HCT116 (cell line): ENCODE measurements at regions not wholly inside any gene's neighbourhood (a gene's known extent, or its start where the extent isn't known, plus 50 kb on each side); places are given as distances from the start of the nearest gene placed in this dataset.

Experiments used
- ATAC-seq: fragments of 200-7000 bp; cut with Tn5 transposase; 2 replicates; pipeline ENCODE4 v1.9.1; 2020; ENCODE audit warnings: mild to moderate bottlenecking, moderate library complexity
- BruUV-seq: library from RNA; stranded (reverse); fragments of 400-500 nt; replicated peaks from 2 replicates; lab custom pipeline; 2021; lab: Mats Ljungman, UMichigan
- CTCF ChIA-PET: fragments of 300-600 bp; sonication (Branson Sonifier 250); formaldehyde crosslinking; loops from one replicate; lab custom pipeline; 2021; ENCODE audit warnings: antibody characterized with exemption; lab: Charles Lee
- POLR2A ChIA-PET: fragments of 300-600, 350-600 bp; sonication (Branson Sonifier 250); formaldehyde crosslinking; loops from one replicate; lab custom pipeline; 2021; ENCODE audit warnings: antibody characterized with exemption; lab: Charles Lee
- RAD21 ChIA-PET, 2 experiments: fragments of 300-600 bp; sonication (Branson Sonifier 250); formaldehyde crosslinking; loops; one replicate each; lab custom pipeline; 2023; ENCODE audit warnings: low total read pairs in 2 of 2; ENCODE audit not compliant: uncharacterized antibody in 2 of 2, unreplicated experiment in 2 of 2, low non-redundant PET in 1 of 2; lab: Charles Lee
- DNase-seq: peaks from one replicate; pipeline ENCODE4 v3.0.0-alpha.2; 2010; ENCODE audit warnings: low read depth, low spot score
- H2AFZ ChIP-seq: fragments of 200-600 bp; shearing (Covaris generic), sonication (generic); 2 replicates; pipeline ENCODE4 v1.6.1; 2017; ENCODE audit warnings: low read depth, mixed run types, mixed read lengths, antibody characterized with exemption, low read length; ENCODE audit not compliant: poor library complexity, severe bottlenecking
- H3K27ac ChIP-seq: 2 replicates; pipeline ENCODE4 v1.5.1; 2012; ENCODE audit warnings: low read depth, low read length
- H3K27me3 ChIP-seq: fragments of 200-600 bp; sonication (generic); 2 replicates; pipeline ENCODE4 v1.6.1; 2016; ENCODE audit warnings: mixed run types, low read length, mixed read lengths; ENCODE audit not compliant: insufficient read depth
- H3K36me3 ChIP-seq, 2 experiments: fragments of 200-500 bp in 1 of 2; fragments of 200-600 bp in 1 of 2; sonication (Bioruptor generic) in 1 of 2; sonication (generic) in 1 of 2; 2 replicates each; pipeline versions ENCODE4 v1.5.1 to v1.6.1; 2014 to 2016; ENCODE audit warnings: low read length in 2 of 2, inconsistent platforms in 1 of 2, mixed read lengths in 1 of 2, mixed run types in 1 of 2; ENCODE audit not compliant: insufficient read depth in 2 of 2, control insufficient read depth in 1 of 2
- H3K4me1 ChIP-seq, 2 experiments: fragments of 200-600 bp in 1 of 2; sonication (generic) in 1 of 2; 2 replicates each; pipeline versions ENCODE4 v1.5.1 to v1.6.1; 2012 to 2017; ENCODE audit warnings: low read length in 2 of 2, inconsistent platforms in 1 of 2, mild to moderate bottlenecking in 1 of 2, mixed read lengths in 1 of 2, mixed run types in 1 of 2, moderate library complexity in 1 of 2; ENCODE audit not compliant: insufficient read depth in 2 of 2, control insufficient read depth in 1 of 2
- H3K4me2 ChIP-seq: fragments of 200-600 bp; sonication (generic); 2 replicates; pipeline ENCODE4 v1.6.1; 2017; ENCODE audit warnings: mixed run types, low read length, mixed read lengths
- H3K4me3 ChIP-seq, 2 experiments: fragments of 200-600 bp in 1 of 2; sonication (generic) in 1 of 2; replicated peaks in 1 of 2; 2 replicates each; pipeline ENCODE4 v1.5.1; 2011 to 2016; ENCODE audit warnings: low read length in 2 of 2, control low read depth in 1 of 2, low read depth in 1 of 2, mild to moderate bottlenecking in 1 of 2, mixed read lengths in 1 of 2, mixed run types in 1 of 2
- H3K79me2 ChIP-seq: fragments of 200-600 bp; sonication (generic); 2 replicates; pipeline ENCODE4 v1.6.1; 2017; ENCODE audit warnings: mild to moderate bottlenecking, mixed run types, low read length, moderate library complexity, mixed read lengths; ENCODE audit not compliant: insufficient read depth
- H3K9ac ChIP-seq: fragments of 200-600 bp; sonication (generic); 2 replicates; pipeline ENCODE4 v1.6.1; 2016; ENCODE audit warnings: low read length, mixed read lengths
- H3K9me2 ChIP-seq: fragments of 200-600 bp; sonication (generic), shearing (Covaris generic); 2 replicates; pipeline ENCODE4 v1.6.1; 2017; ENCODE audit warnings: mixed run types, mild to moderate bottlenecking, moderate library complexity; ENCODE audit not compliant: insufficient read depth
- H3K9me3 ChIP-seq, 2 experiments: fragments of 200-500 bp in 1 of 2; fragments of 200-600 bp in 1 of 2; sonication (Bioruptor generic) in 1 of 2; sonication (generic) in 1 of 2; 2 replicates each; pipeline ENCODE4 v1.6.1; 2014 to 2017; ENCODE audit warnings: low read length in 2 of 2, mixed read lengths in 2 of 2, inconsistent platforms in 1 of 2, low read depth in 1 of 2, mild to moderate bottlenecking in 1 of 2, mixed run types in 1 of 2, moderate library complexity in 1 of 2; ENCODE audit not compliant: control insufficient read depth in 1 of 2, insufficient read depth in 1 of 2
- H4K20me1 ChIP-seq: fragments of 200-600 bp; sonication (generic), shearing (Covaris generic); 2 replicates; pipeline ENCODE4 v1.6.1; 2017; ENCODE audit warnings: mixed run types, mild to moderate bottlenecking, moderate library complexity; ENCODE audit not compliant: insufficient read depth
- ATF3 ChIP-seq: IDR thresholded peaks from 2 replicates; pipeline ENCODE4 v1.6.1; 2012
- CBX3 ChIP-seq: IDR thresholded peaks from 2 replicates; pipeline ENCODE4 v1.6.1; 2012; ENCODE audit warnings: low read depth
- CTCF ChIP-seq, 3 experiments: fragments of 200-600 bp in 1 of 3; sonication (generic) in 1 of 3; IDR thresholded peaks in 2 of 3; conservative IDR thresholded peaks in 1 of 3; 2 replicates each; pipeline ENCODE4 v1.5.1; 2012 to 2017; ENCODE audit warnings: low read depth in 2 of 3, low read length in 2 of 3, antibody characterized with exemption in 1 of 3, borderline replicate concordance in 1 of 3, control low read depth in 1 of 3, mild to moderate bottlenecking in 1 of 3, mixed read lengths in 1 of 3, mixed run types in 1 of 3, moderate library complexity in 1 of 3; ENCODE audit not compliant: insufficient read depth in 1 of 3
- EGR1 ChIP-seq: IDR thresholded peaks from 2 replicates; pipeline ENCODE4 v1.6.1; 2012; ENCODE audit warnings: low read depth
- ELF1 ChIP-seq: IDR thresholded peaks from 2 replicates; pipeline ENCODE4 v1.6.1; 2012; ENCODE audit warnings: low read depth, borderline replicate concordance
- EZH2 ChIP-seq: fragments of 200-600 bp; sonication (generic); IDR thresholded peaks from 2 replicates; pipeline ENCODE4 v1.6.1; 2017; ENCODE audit warnings: antibody characterized with exemption, mixed run types
- EZH2phosphoT487 ChIP-seq: fragments of 200-600 bp; IDR thresholded peaks from 2 replicates; pipeline ENCODE4 v1.6.1; 2018; ENCODE audit warnings: antibody characterized with exemption, borderline replicate concordance
- FOSL1 ChIP-seq: IDR thresholded peaks from 2 replicates; pipeline ENCODE4 v1.6.1; 2012; ENCODE audit warnings: low read depth
- JUND ChIP-seq: IDR thresholded peaks from 2 replicates; pipeline ENCODE4 v1.6.1; 2012
- MAX ChIP-seq: IDR thresholded peaks from 2 replicates; pipeline ENCODE4 v1.6.1; 2012
- REST ChIP-seq: IDR thresholded peaks from 2 replicates; pipeline ENCODE4 v1.6.1; 2012; ENCODE audit warnings: low read depth
- SIN3A ChIP-seq: IDR thresholded peaks from 2 replicates; pipeline ENCODE4 v1.6.1; 2012; ENCODE audit warnings: low read depth
- SP1 ChIP-seq: IDR thresholded peaks from 2 replicates; pipeline ENCODE4 v1.6.1; 2012; ENCODE audit warnings: low read depth
- SRF ChIP-seq: IDR thresholded peaks from 2 replicates; pipeline ENCODE4 v1.6.1; 2012; ENCODE audit warnings: low read depth
- YY1 ChIP-seq: IDR thresholded peaks from 2 replicates; pipeline ENCODE4 v1.6.1; 2011; ENCODE audit warnings: low read length, low read depth, moderate library complexity, mild to moderate bottlenecking; ENCODE audit not compliant: insufficient replicate concordance; ENCODE audit errors: extremely low read depth
- ZBTB33 ChIP-seq: IDR thresholded peaks from 2 replicates; pipeline ENCODE4 v1.6.1; 2011; ENCODE audit warnings: mild to moderate bottlenecking, low read length, moderate library complexity; ENCODE audit not compliant: insufficient replicate concordance; ENCODE audit errors: extremely low read depth
- intact Hi-C: fragments of 100-400 bp; cut with micrococcal nuclease; formaldehyde crosslinking; loops from 2 replicates; pipeline ENCODE4 v1.10.0; 2022

- H3K27me3 ChIP-seq: no peaks in the 10 kb centered on the region
- no peak overlapping the region for H2AFZ ChIP-seq
- H4K20me1 ChIP-seq: no peaks in the 10 kb centered on the region
- no peaks in the 10 kb centered on the region for H3K9me3 ChIP-seq
- BruUV-seq: no TSS peak
- no peaks in the 10 kb centered on the region for H3K79me2 ChIP-seq
- intact Hi-C loops: no loop called here
- no peaks in the 10 kb centered on the region for H3K4me1 ChIP-seq
- RAD21 ChIA-PET: no interaction called here
- no peak overlapping the region for H3K27ac ChIP-seq
- TF ChIP-seq JUND (no peak), EZH2 (no peak), ELF1 (no peak), ZBTB33 (no peak), FOSL1 (no peak), YY1 (no peak), EGR1 (no peak), EZH2phosphoT487 (no peak), SP1 (no peak), ATF3 (no peak), CBX3 (no peak), SIN3A (no peak), SRF (no peak), CTCF (IDR thresholded peaks at IDR 0.05 in 2 of 3, conservative IDR thresholded peaks at IDR 0.05 in 1 of 3; ENCODE audit: borderline replicate concordance in 1 of 3, insufficient read depth in 1 of 3, low read depth in 2 of 3, low read length in 2 of 3) (no peak), MAX (no peak), REST (no peak)
- no peaks in the 10 kb centered on the region for H3K9me2 ChIP-seq
- no peak overlapping the region for H3K4me3 ChIP-seq
- no peak overlapping the region for H3K4me2 ChIP-seq
- no peak for ATAC-seq
- no peaks in the 10 kb centered on the region for H3K36me3 ChIP-seq
- POLR2A ChIA-PET: no interaction called here
- no peak overlapping the region for H3K9ac ChIP-seq
- CTCF ChIA-PET: interaction anchor here (1.6 kb wide), 1 partner anchor 12 kb away, joined by 5 read pairs; no protein-coding TSS in a partner anchor
- no peak for DNase-seq
Measured at GRCh38 chr2:224272237-224272910, 129.5 kb downstream of the FAM124B start.
